ENCODE measurements at regions not wholly inside any gene's neighbourhood (a gene's known extent, or its start where the extent isn't known, plus 50 kb on each side); places are given as distances from the start of the nearest gene placed in this dataset.

DNA sequence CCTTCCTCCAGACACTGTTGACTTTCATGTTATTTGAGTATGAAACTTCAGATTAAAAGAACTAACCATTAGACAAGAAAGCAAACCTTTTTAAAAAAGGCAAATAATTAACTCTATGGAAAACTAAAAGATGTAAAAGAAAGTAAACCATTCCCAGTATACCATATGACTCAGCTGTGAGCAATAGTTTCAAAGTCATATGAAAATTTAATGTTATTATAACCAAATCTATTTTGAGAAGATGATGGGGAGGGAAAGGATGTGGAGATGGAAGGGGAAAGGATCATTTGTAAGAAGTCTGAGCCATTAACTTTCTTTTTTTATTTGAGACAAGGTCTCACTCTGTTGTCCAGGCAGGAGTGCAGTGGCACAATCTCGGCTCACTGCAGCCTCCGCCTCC lies 131.8 kb downstream of the IRX5 start:
- TF ChIP-seq GATA3 (IDR thresholded peaks at IDR 0.05; ENCODE audit: low read depth, low read length) (no peak), GATA2 (IDR thresholded peaks at IDR 0.05; ENCODE audit: low read depth, low read length) (no peak)

Measured in SH-SY5Y (cell line).